Pancreas (tissue), 10 donors: ENCODE measurements at regions not wholly inside any gene's neighbourhood (a gene's known extent, or its start where the extent isn't known, plus 50 kb on each side); places are given as distances from the start of the nearest gene placed in this dataset.

ENCODE experiments used
- ATAC-seq, 4 donors: fragments of 200-7000 bp; cut with Tn5 transposase; one replicate each; pipeline versions ENCODE4 v1.8.0 to v1.9.1; 2020; ENCODE audit warnings: mild to moderate bottlenecking in 4 of 4, moderate library complexity in 4 of 4
- DNase-seq, 6 donors: peaks; one replicate each; pipeline ENCODE4 v3.0.0-alpha.2; 2020
- FAIRE-seq: peaks from 2 replicates; lab custom pipeline; 2012; peaks lifted over from hg19 to GRCh38; lab: Jason Lieb, UNC
- H3K27ac ChIP-seq, 4 donors: fragments of 200-600 bp; sonication (generic); 1 replicate in 3 of 4; 2 replicates in 1 of 4; pipeline versions ENCODE4 v1.5.0 to v1.8.0; 2020
- H3K27me3 ChIP-seq, 4 donors: fragments of 200-600 bp; one replicate each; pipeline ENCODE4 v1.8.0; 2021
- H3K36me3 ChIP-seq, 3 donors: fragments of 200-600 bp; sonication (generic) in 1 of 3; one replicate each; pipeline versions ENCODE4 v1.5.0 to v1.8.0; 2020 to 2021
- H3K4me1 ChIP-seq, 3 donors: fragments of 200-600 bp; one replicate each; pipeline ENCODE4 v1.8.0; 2021
- H3K4me3 ChIP-seq, 4 donors: fragments of 200-600 bp; sonication (generic) in 2 of 4; one replicate each; pipeline versions ENCODE4 v1.5.0 to v1.8.0; 2020 to 2021
- H3K9me3 ChIP-seq, 4 donors: fragments of 200-600 bp; one replicate each; pipeline ENCODE4 v1.8.0; 2021
- CTCF ChIP-seq, 4 donors: fragments of 200-600 bp; sonication (generic) in 3 of 4; IDR thresholded peaks; one replicate each; pipeline versions ENCODE4 v1.5.0 to v1.8.0; 2021; ENCODE audit warnings: antibody characterized with exemption in 4 of 4
- WGBS, 2 donors: extraction: QIAGEN DNeasy Blood & Tissue Kit; methylation state at CpG; one replicate each; pipeline ENCODE4 v1.1.7; 2013; 5-methylcytosine and 5-hydroxymethylcytosine counted together
- intact Hi-C, 3 donors: fragments of 100-400 bp; cut with DNase I; formaldehyde crosslinking; loops; one replicate each; pipeline versions ENCODE4 v1.11.1 to v1.14.2; 2022
- donor health status: healthy with polysubstance abuse.
- donor health status: DM: no; HTN: no; CAD: no; lungs with moderate emphysema.
- donor health status: DM: no; HTN: no; CAD: no.
- donor health status: control.
- donor health status: control.
- donor health status: Bipolar disorder and iron deficiency.
- donor health status: DM: yes; HTN: yes; CAD: no.
- donor health status: DM: no; HTN: no; CAD: no.
- donor health status: DM: no; HTN: no; CAD: no.
- donor health status: DM: yes; HTN: yes; CAD: no.

GRCh38 chr21:38914528-38915293 is 109.0 kb downstream of the ETS2 start:
- Histone ChIP-seq H3K9me3 (no peaks in the 10 kb centered on the region), H3K4me3 (no peak overlapping the region), H3K27me3 (no peaks in the 10 kb centered on the region), H3K4me1 (peaks cover 0 to 47% (median 4%) of the 10 kb centered on the region in 3 donors), H3K36me3 (no peaks in the 10 kb centered on the region), H3K27ac (no peak overlapping the region)
- FAIRE-seq (no peak), DNase-seq (no peak), ATAC-seq (no peak)
- WGBS, 2 donors = 55 to 64% methylated on average over 10 of the region's 10 CpGs
- no peak for TF ChIP-seq CTCF (IDR thresholded peaks at IDR 0.05)
- intact Hi-C loops = no loop called here

GRCh38 chr21:38913893-38914527 is 108.3 kb downstream of the ETS2 start:
- 85 to 89% methylated on average over 3 of the region's 3 CpGs for WGBS, 2 donors
- no peak for FAIRE-seq
- no peak for TF ChIP-seq CTCF (IDR thresholded peaks at IDR 0.05)

GRCh38 chr21:38913120-38913892 is 107.6 kb downstream of the ETS2 start:
- peak; percentile 90 to 93 (median 92) for ATAC-seq
- no peak for TF ChIP-seq CTCF (IDR thresholded peaks at IDR 0.05)
- no peaks in the 10 kb centered on the region for H3K27me3 ChIP-seq
- DNase-seq = peak; percentile 86 to 93 (median 90)
- FAIRE-seq = no peak
- no peaks in the 10 kb centered on the region for H3K9me3 ChIP-seq
- peak overlapping the region; percentile 63 to 90 (median 74) for H3K27ac ChIP-seq
- WGBS, 2 donors = 4 to 8% methylated on average over 31 to 32 of the region's 32 CpGs
- peaks cover 0 to 43% (median 4%) of the 10 kb centered on the region in 3 donors for H3K4me1 ChIP-seq
- H3K36me3 ChIP-seq = no peaks in the 10 kb centered on the region
- intact Hi-C loops = no loop called here
- H3K4me3 ChIP-seq = peak overlapping the region in 2 of 4 donors; percentile 23 to 33

More at GRCh38 chr21:38913893-38914527, 108.3 kb downstream of the ETS2 start:
- DNase-seq (no peak), ATAC-seq (no peak)
- Histone ChIP-seq H3K36me3 (no peaks in the 10 kb centered on the region), H3K4me3 (no peak overlapping the region), H3K27ac (peak overlapping the region in 3 of 4 donors; percentile 63 to 90 (median 74)), H3K27me3 (no peaks in the 10 kb centered on the region), H3K4me1 (peaks cover 0 to 46% (median 4%) of the 10 kb centered on the region in 3 donors), H3K9me3 (no peaks in the 10 kb centered on the region)
- intact Hi-C loops = no loop called here

GRCh38 chr21:38912789-38913119 is 107.0 kb downstream of the ETS2 start:
- WGBS, 2 donors = 50 to 53% methylated on average over 6 of the region's 6 CpGs
- peak overlapping the region; percentile 63 to 90 (median 74) for H3K27ac ChIP-seq
- TF ChIP-seq CTCF (IDR thresholded peaks at IDR 0.05) = no peak
- H3K4me3 ChIP-seq = peak overlapping the region in 2 of 4 donors; percentile 23 to 33
- H3K9me3 ChIP-seq = no peaks in the 10 kb centered on the region
- FAIRE-seq (no peak), DNase-seq (no peak), ATAC-seq (peak in 1 of 4 donors; percentile 2)
- no peaks in the 10 kb centered on the region for H3K36me3 ChIP-seq
- intact Hi-C loops = no loop called here
- peaks cover 2 to 42% (median 4%) of the 10 kb centered on the region in 3 donors for H3K4me1 ChIP-seq
- H3K27me3 ChIP-seq = no peaks in the 10 kb centered on the region
